ENCODE measurements at regions not wholly inside any gene's neighbourhood (a gene's known extent, or its start where the extent isn't known, plus 50 kb on each side); places are given as distances from the start of the nearest gene placed in this dataset.

GRCh38 chr3:103173940-103174339 is 739.1 kb downstream of the ZPLD1 start:
- TF ChIP-seq EZH2 (IDR thresholded peaks at IDR 0.05; ENCODE audit: borderline replicate concordance) = no peak
- TF ChIP-seq CTCF (IDR thresholded peaks at IDR 0.05; ENCODE audit: poor library complexity) = no peak
